SU-DHL-6 (cell line): ENCODE measurements at regions not wholly inside any gene's neighbourhood (a gene's known extent, or its start where the extent isn't known, plus 50 kb on each side); places are given as distances from the start of the nearest gene placed in this dataset.

Experiments
- H2AFZ ChIP-seq: fragments of 200-600 bp; sonication (generic); 2 replicates; pipeline ENCODE4 v1.6.1; 2014; ENCODE audit warnings: low read depth, mild to moderate bottlenecking, moderate library complexity, mixed read lengths, antibody characterized with exemption, low read length; ENCODE audit not compliant: severe bottlenecking
- H3F3A ChIP-seq: fragments of 200-600 bp; shearing (Covaris generic); 2 replicates; pipeline ENCODE4 v1.6.0; 2016; ENCODE audit warnings: antibody characterized with exemption, mild to moderate bottlenecking; ENCODE audit not compliant: insufficient read depth
- H3K27ac ChIP-seq: fragments of 200-600 bp; sonication (generic); 2 replicates; pipeline ENCODE4 v1.5.1; 2016; ENCODE audit warnings: low read depth, mild to moderate bottlenecking, low read length, moderate library complexity, mixed read lengths
- H3K27me3 ChIP-seq: fragments of 200-600 bp; sonication (generic), shearing (Covaris generic); 2 replicates; pipeline ENCODE4 v1.6.0; 2014; ENCODE audit warnings: mild to moderate bottlenecking, low read length
- H3K36me3 ChIP-seq: fragments of 200-600 bp; sonication (generic); 2 replicates; pipeline ENCODE4 v1.6.1; 2014; ENCODE audit warnings: mild to moderate bottlenecking, low read length, mixed read lengths
- H3K4me2 ChIP-seq: fragments of 300-600, 200-600 bp; shearing (Covaris generic), sonication (generic); 2 replicates; pipeline ENCODE4 v1.6.0; 2014; ENCODE audit warnings: low read length, low read depth, mild to moderate bottlenecking; ENCODE audit not compliant: poor library complexity, severe bottlenecking
- H3K4me3 ChIP-seq: fragments of 200-600 bp; sonication (generic); 2 replicates; pipeline ENCODE4 v1.5.1; 2014; ENCODE audit warnings: antibody characterized with exemption, low read length, mild to moderate bottlenecking, mixed read lengths; ENCODE audit not compliant: insufficient read depth, poor library complexity, severe bottlenecking
- H3K79me2 ChIP-seq: fragments of 200-600 bp; sonication (generic); 2 replicates; pipeline ENCODE4 v1.6.1; 2014; ENCODE audit warnings: mild to moderate bottlenecking, low read length, moderate library complexity; ENCODE audit not compliant: insufficient read depth
- H3K9ac ChIP-seq: fragments of 200-600 bp; sonication (generic); 2 replicates; pipeline ENCODE4 v1.7.0; 2014; ENCODE audit warnings: mild to moderate bottlenecking, low read length
- H3K9me2 ChIP-seq: fragments of 200-600 bp; sonication (generic); replicated peaks from 2 replicates; pipeline ENCODE4 v1.6.1; 2014; ENCODE audit warnings: low read length; ENCODE audit not compliant: insufficient read depth
- H3K9me3 ChIP-seq: fragments of 200-600 bp; sonication (generic); 2 replicates; pipeline ENCODE4 v1.6.1; 2014; ENCODE audit warnings: low read length, mixed read lengths; ENCODE audit not compliant: insufficient read depth
- H4K20me1 ChIP-seq: fragments of 200-600 bp; sonication (generic); 2 replicates; pipeline ENCODE4 v1.6.1; 2014; ENCODE audit warnings: low read depth, mild to moderate bottlenecking, antibody characterized with exemption, low read length, moderate library complexity, mixed read lengths
- CTCF ChIP-seq: fragments of 200-600 bp; sonication (generic); IDR thresholded peaks from one replicate; pipeline ENCODE4 v1.5.1; 2017; ENCODE audit warnings: antibody characterized with exemption, mild to moderate bottlenecking, low read length, moderate library complexity; ENCODE audit not compliant: insufficient read depth, poor library complexity, severe bottlenecking
- EZH2phosphoT487 ChIP-seq: fragments of 200-600 bp; sonication (generic), shearing (Covaris generic); conservative IDR thresholded peaks from 2 replicates; pipeline ENCODE4 v1.6.1; 2018; ENCODE audit warnings: mild to moderate bottlenecking, antibody characterized with exemption, low read length, moderate library complexity, mixed read lengths

- Histone ChIP-seq H3K4me2 (no peak overlapping the region), H3K4me3 (no peak overlapping the region), H3K9me2 (no peaks in the 10 kb centered on the region), H3K36me3 (no peaks in the 10 kb centered on the region), H3F3A (no peaks in the 10 kb centered on the region), H3K27ac (no peak overlapping the region), H3K27me3 (no peaks in the 10 kb centered on the region), H4K20me1 (no peaks in the 10 kb centered on the region), H3K9me3 (no peaks in the 10 kb centered on the region), H2AFZ (no peak overlapping the region), H3K9ac (no peak overlapping the region), H3K79me2 (no peaks in the 10 kb centered on the region)
- TF ChIP-seq EZH2phosphoT487 = no peak
- TF ChIP-seq CTCF = no peak
Measured at GRCh38 chr17:14482715-14483114, 181.8 kb downstream of the HS3ST3B1 start.

- TF ChIP-seq CTCF (no peak), EZH2phosphoT487 (no peak)
- H3K4me2 ChIP-seq = no peak overlapping the region
- no peaks in the 10 kb centered on the region for H3K36me3 ChIP-seq
- no peaks in the 10 kb centered on the region for H3K79me2 ChIP-seq
- H2AFZ ChIP-seq = no peak overlapping the region
- no peaks in the 10 kb centered on the region for H3K27me3 ChIP-seq
- H3K4me3 ChIP-seq = no peak overlapping the region
- no peaks in the 10 kb centered on the region for H3K9me2 ChIP-seq
- H3F3A ChIP-seq = no peaks in the 10 kb centered on the region
- H3K9ac ChIP-seq = no peak overlapping the region
- H4K20me1 ChIP-seq = no peaks in the 10 kb centered on the region
- no peaks in the 10 kb centered on the region for H3K9me3 ChIP-seq
- no peak overlapping the region for H3K27ac ChIP-seq
Measured at GRCh38 chr17:14481664-14482063, 180.8 kb downstream of the HS3ST3B1 start.

GRCh38 chr17:14474591-14474990, 173.7 kb downstream of the HS3ST3B1 start:
- Histone ChIP-seq H3K79me2 (no peaks in the 10 kb centered on the region), H3K9me2 (no peaks in the 10 kb centered on the region), H2AFZ (no peak overlapping the region), H3K27me3 (no peaks in the 10 kb centered on the region), H3K9ac (no peak overlapping the region), H4K20me1 (no peaks in the 10 kb centered on the region), H3K4me2 (no peak overlapping the region), H3K36me3 (no peaks in the 10 kb centered on the region), H3K9me3 (no peaks in the 10 kb centered on the region), H3K4me3 (no peak overlapping the region), H3F3A (no peaks in the 10 kb centered on the region), H3K27ac (no peak overlapping the region)
- TF ChIP-seq EZH2phosphoT487 (no peak), CTCF (no peak)
